ENCODE measurements at regions not wholly inside any gene's neighbourhood (a gene's known extent, or its start where the extent isn't known, plus 50 kb on each side); places are given as distances from the start of the nearest gene placed in this dataset.
A peak's percentile ranks its signal among the peaks of the same experiment; 100 is the strongest.

DNA sequence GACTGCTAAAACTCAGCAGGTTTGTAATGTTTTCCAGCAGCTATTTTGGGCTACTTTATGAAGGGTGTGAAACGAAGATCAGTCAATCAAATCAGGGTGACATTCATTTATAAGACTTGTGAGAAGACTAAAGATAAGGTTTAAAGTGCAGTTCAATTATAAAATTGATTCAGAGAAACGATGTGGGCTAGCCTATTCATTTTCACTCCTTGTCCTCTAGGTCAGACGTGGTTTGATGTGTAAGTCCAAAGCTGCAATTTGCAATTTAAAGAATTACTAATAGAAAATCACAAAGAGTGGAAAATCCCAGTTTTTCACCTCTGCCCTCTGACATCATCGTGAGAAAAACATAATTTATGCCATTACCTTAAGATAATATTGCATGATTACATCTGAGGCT, 243.5 kb upstream of the NOVA1 start:
- Histone ChIP-seq H3K4me3 (ENCODE audit: insufficient read depth, low read length) (no peak overlapping the region), H3K4me2 (ENCODE audit: insufficient read depth, low read length) (no peak overlapping the region), H3K4me1 (ENCODE audit: insufficient read depth, low read length) (no peaks in the 10 kb centered on the region), H3K79me2 (ENCODE audit: insufficient read depth, low read length) (no peaks in the 10 kb centered on the region), H3K36me3 (ENCODE audit: insufficient read depth, low read length) (no peaks in the 10 kb centered on the region), H3K27ac (ENCODE audit: low read depth, low read length) (no peak overlapping the region), H2AFZ (ENCODE audit: low read length) (no peak overlapping the region), H3K27me3 (ENCODE audit: insufficient read depth, low read length) (no peaks in the 10 kb centered on the region), H3K9me3 (ENCODE audit: low read depth, low read length) (no peaks in the 10 kb centered on the region), H4K20me1 (ENCODE audit: insufficient read depth, low read length) (no peaks in the 10 kb centered on the region)
- DNase-seq (ENCODE audit: insufficient read length, low spot score, missing footprints) = no peak
- TF ChIP-seq, protein P1, sequence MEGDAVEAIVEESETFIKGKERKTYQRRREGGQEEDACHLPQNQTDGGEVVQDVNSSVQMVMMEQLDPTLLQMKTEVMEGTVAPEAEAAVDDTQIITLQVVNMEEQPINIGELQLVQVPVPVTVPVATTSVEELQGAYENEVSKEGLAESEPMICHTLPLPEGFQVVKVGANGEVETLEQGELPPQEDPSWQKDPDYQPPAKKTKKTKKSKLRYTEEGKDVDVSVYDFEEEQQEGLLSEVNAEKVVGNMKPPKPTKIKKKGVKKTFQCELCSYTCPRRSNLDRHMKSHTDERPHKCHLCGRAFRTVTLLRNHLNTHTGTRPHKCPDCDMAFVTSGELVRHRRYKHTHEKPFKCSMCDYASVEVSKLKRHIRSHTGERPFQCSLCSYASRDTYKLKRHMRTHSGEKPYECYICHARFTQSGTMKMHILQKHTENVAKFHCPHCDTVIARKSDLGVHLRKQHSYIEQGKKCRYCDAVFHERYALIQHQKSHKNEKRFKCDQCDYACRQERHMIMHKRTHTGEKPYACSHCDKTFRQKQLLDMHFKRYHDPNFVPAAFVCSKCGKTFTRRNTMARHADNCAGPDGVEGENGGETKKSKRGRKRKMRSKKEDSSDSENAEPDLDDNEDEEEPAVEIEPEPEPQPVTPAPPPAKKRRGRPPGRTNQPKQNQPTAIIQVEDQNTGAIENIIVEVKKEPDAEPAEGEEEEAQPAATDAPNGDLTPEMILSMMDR (IDR thresholded peaks at IDR 0.05; ENCODE audit: extremely low read depth, low read depth, low read length) = no peak

DNA sequence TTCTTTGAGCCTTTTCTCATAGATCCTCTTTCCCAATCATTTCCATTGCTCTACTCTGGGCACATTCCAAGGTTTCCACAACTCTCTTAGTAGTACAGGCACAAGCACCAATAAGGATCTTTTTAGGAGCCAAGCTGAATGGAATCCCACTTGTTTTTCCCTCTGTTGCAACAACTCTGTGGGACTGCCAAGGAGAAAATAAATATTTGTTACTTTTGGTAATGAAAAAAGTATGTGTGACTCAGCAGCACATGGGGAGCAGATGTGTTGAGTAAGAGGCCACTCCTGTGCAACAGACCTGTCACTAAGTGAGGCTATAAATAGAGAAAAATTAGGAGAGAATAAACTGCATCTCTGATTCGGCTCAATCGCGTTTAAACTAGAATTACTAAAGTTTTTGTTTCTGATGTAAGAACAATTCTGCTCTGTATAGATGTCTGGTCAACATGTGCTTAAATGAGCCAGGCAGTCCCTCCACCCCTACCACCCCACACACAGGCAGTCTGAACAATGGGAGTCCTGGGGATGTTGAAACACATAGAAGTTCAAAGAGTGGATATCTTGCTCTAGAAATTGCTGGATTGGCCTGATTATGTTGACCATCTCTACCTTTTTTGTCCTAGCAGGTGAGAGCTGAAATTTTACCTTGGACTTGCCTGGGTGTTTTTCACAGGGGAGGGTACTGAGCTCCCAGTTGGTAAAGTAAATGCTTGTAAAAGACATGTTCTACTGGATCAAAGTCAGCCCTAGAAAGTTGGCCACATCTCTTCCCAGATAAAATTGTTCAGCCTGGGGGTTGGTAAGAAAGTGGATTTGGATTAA, 244.3 kb upstream of the NOVA1 start:
- H3K27ac ChIP-seq (ENCODE audit: low read depth, low read length) = no peak overlapping the region
- no peaks in the 10 kb centered on the region for H3K36me3 ChIP-seq (ENCODE audit: insufficient read depth, low read length)
- H3K4me3 ChIP-seq (ENCODE audit: insufficient read depth, low read length) = no peak overlapping the region
- H3K27me3 ChIP-seq (ENCODE audit: insufficient read depth, low read length) = no peaks in the 10 kb centered on the region
- H3K4me2 ChIP-seq (ENCODE audit: insufficient read depth, low read length) = no peak overlapping the region
- no peaks in the 10 kb centered on the region for H4K20me1 ChIP-seq (ENCODE audit: insufficient read depth, low read length)
- no peaks in the 10 kb centered on the region for H3K79me2 ChIP-seq (ENCODE audit: insufficient read depth, low read length)
- TF ChIP-seq, protein P1 (IDR thresholded peaks at IDR 0.05; ENCODE audit: extremely low read depth, low read depth, low read length) = no peak
- H3K4me1 ChIP-seq (ENCODE audit: insufficient read depth, low read length) = no peaks in the 10 kb centered on the region
- no peak overlapping the region for H2AFZ ChIP-seq (ENCODE audit: low read length)
- DNase-seq (ENCODE audit: insufficient read length, low spot score, missing footprints) = peak; percentile 17
- peaks cover 2% of the 10 kb centered on the region for H3K9me3 ChIP-seq (ENCODE audit: low read depth, low read length)

DNA sequence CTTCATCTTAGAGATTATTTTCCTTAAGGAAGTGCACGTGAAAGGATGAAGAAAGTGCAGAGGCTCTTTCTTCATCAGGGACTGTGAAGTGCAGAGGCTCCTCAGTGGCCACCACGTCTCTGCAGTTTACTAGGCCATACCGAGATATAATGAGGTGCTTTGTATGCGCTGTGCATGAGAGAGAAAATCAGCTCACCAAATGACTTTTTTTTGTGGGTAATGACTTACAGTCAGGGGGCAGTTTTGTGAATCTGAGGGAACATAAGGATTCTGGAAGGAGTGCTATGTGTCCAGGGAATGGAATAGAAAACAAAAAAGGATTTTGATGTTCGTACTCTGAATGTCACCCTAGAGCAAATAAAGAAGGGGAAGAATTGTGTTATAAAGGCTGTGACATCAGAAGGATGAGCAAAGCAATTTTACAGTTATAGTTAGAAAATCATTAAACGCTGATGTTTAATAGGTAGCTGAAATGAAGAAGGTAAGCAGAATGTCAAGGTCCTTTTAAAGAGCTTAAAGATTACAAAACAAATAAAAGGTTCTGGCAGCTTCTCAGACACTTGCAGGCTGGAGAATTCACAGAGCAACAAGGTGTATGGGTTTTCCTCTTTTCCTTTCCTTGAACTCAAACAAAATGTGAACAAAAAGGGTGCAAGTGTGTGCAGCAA, 247.5 kb upstream of the NOVA1 start:
- H3K4me1 ChIP-seq (ENCODE audit: insufficient read depth, low read length) = no peaks in the 10 kb centered on the region
- H4K20me1 ChIP-seq (ENCODE audit: insufficient read depth, low read length) = no peaks in the 10 kb centered on the region
- no peak overlapping the region for H3K4me2 ChIP-seq (ENCODE audit: insufficient read depth, low read length)
- H3K27me3 ChIP-seq (ENCODE audit: insufficient read depth, low read length) = no peaks in the 10 kb centered on the region
- no peaks in the 10 kb centered on the region for H3K79me2 ChIP-seq (ENCODE audit: insufficient read depth, low read length)
- no peaks in the 10 kb centered on the region for H3K36me3 ChIP-seq (ENCODE audit: insufficient read depth, low read length)
- no peak overlapping the region for H3K4me3 ChIP-seq (ENCODE audit: insufficient read depth, low read length)
- DNase-seq (ENCODE audit: insufficient read length, low spot score, missing footprints) = no peak
- H2AFZ ChIP-seq (ENCODE audit: low read length) = no peak overlapping the region
- peaks cover 6% of the 10 kb centered on the region for H3K9me3 ChIP-seq (ENCODE audit: low read depth, low read length)
- TF ChIP-seq, protein P1 (IDR thresholded peaks at IDR 0.05; ENCODE audit: extremely low read depth, low read depth, low read length) = no peak
- H3K27ac ChIP-seq (ENCODE audit: low read depth, low read length) = no peak overlapping the region

DNA sequence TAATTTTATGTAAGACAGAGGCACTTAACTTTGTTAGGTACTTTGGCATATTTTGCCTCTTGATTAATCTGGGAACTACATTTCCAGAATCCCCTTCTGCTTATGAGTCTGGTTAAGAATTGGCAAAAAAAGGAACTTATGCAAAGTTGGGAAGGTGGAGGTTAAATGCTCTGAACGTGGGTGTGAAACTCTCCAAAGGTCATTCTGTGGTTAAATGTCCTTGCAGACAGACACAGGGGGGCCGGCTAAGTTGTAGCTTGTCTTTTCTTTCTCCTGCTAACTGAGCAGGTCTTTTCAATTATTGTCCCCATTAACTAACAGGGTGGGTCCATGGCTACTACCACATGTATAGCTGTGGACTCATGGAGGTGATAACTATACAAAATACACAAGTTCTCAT, 248.6 kb upstream of the NOVA1 start:
- Histone ChIP-seq H3K4me1 (ENCODE audit: insufficient read depth, low read length) (no peaks in the 10 kb centered on the region), H3K36me3 (ENCODE audit: insufficient read depth, low read length) (no peaks in the 10 kb centered on the region), H3K27me3 (ENCODE audit: insufficient read depth, low read length) (no peaks in the 10 kb centered on the region), H3K4me3 (ENCODE audit: insufficient read depth, low read length) (no peak overlapping the region), H3K4me2 (ENCODE audit: insufficient read depth, low read length) (no peak overlapping the region), H3K27ac (ENCODE audit: low read depth, low read length) (no peak overlapping the region), H3K79me2 (ENCODE audit: insufficient read depth, low read length) (no peaks in the 10 kb centered on the region), H2AFZ (ENCODE audit: low read length) (no peak overlapping the region), H4K20me1 (ENCODE audit: insufficient read depth, low read length) (no peaks in the 10 kb centered on the region), H3K9me3 (ENCODE audit: low read depth, low read length) (peaks cover 6% of the 10 kb centered on the region)
- no peak for DNase-seq (ENCODE audit: insufficient read length, low spot score, missing footprints)
- TF ChIP-seq, protein P1 (IDR thresholded peaks at IDR 0.05; ENCODE audit: extremely low read depth, low read depth, low read length) = no peak
